Fibroblast of pulmonary artery (primary cell): ENCODE measurements at regions not wholly inside any gene's neighbourhood (a gene's known extent, or its start where the extent isn't known, plus 50 kb on each side); places are given as distances from the start of the nearest gene placed in this dataset.

Experiments
- DNase-seq: peaks from one replicate; pipeline ENCODE4 v3.0.0-alpha.2; 2010; ENCODE audit warnings: low read depth
- H3K4me3 ChIP-seq: replicated peaks from 2 replicates; pipeline ENCODE4 v1.5.1; 2011; ENCODE audit warnings: low read depth, mild to moderate bottlenecking, control low read depth, low read length, moderate library complexity
- TF ChIP-seq, protein P1 (sequence below): IDR thresholded peaks from 2 replicates; pipeline ENCODE4 v1.5.1; 2011; ENCODE audit warnings: mild to moderate bottlenecking, control low read depth, low read length, inconsistent platforms; ENCODE audit errors: missing control alignments

DNA sequence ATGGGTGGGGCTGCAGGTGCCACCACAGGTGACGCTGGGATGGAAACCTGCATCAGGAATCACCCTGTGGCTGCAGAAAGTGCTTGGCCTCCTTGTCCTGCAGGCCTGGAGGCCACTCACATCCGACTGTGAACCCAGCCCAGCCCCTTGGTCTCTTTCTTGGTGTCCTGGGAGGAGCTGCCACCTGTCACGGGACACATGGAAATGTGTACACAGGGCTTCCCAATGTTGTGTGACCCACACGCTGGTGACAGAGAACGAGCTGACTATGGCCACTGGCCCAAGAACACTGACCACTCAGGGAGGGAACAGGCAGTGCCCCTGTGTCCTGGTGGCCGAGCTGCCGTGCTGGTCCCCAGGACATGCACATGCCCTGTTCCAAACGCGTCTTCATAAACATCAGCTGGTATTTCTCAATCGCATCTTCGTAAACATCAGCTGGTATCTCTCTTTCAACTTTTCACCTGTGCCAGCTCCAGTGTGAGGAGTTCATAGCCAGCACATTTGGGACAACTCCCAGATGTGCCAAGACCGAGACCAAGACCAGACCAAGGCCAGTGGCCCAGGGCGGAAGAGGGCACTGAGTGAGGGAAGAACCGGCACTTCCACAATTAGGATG lies 57.9 kb upstream of the INPP5A start:
- DNase-seq = no peak
- no peak overlapping the region for H3K4me3 ChIP-seq
- TF ChIP-seq, protein P1, sequence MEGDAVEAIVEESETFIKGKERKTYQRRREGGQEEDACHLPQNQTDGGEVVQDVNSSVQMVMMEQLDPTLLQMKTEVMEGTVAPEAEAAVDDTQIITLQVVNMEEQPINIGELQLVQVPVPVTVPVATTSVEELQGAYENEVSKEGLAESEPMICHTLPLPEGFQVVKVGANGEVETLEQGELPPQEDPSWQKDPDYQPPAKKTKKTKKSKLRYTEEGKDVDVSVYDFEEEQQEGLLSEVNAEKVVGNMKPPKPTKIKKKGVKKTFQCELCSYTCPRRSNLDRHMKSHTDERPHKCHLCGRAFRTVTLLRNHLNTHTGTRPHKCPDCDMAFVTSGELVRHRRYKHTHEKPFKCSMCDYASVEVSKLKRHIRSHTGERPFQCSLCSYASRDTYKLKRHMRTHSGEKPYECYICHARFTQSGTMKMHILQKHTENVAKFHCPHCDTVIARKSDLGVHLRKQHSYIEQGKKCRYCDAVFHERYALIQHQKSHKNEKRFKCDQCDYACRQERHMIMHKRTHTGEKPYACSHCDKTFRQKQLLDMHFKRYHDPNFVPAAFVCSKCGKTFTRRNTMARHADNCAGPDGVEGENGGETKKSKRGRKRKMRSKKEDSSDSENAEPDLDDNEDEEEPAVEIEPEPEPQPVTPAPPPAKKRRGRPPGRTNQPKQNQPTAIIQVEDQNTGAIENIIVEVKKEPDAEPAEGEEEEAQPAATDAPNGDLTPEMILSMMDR = no peak

DNA sequence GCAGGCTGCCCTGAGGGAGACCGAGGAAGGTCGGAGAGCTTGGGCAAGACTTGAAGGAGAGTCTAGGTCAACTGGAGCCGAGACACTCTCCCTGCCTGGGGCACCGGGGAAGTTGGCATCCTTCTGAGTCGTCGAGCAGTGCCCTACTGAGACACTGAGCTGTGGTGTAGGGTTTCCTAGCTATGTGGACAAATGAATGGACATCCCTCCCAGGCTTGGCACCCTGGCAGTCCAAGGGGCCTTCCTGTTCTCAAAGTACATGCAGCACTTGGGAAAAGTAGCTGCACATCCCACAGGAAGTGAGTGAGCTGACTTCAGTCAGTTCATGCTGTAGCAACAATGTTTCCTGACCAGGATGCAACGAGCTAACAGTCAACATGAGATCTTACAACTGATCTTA lies 57.2 kb upstream of the INPP5A start:
- no peak overlapping the region for H3K4me3 ChIP-seq
- DNase-seq = no peak
- TF ChIP-seq, protein P1 = no peak

DNA sequence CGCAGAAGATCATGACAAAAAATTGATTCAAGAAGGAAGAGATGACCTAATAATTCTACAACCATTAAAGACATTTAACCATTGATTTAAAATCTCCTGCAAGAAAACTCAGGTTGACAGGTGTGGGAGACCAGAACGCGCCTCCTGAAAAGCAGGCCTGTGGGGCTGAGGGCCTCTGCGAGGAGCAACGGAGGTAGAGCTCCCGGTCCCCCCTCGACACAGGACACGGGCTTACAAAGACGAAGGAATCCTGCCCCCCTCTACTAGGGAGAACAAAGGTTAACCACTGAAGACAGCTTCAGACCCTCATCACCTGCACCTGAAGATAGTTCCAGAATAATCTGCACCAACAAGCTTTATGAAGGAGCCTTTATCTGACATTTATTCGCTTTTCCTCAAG lies 55.9 kb upstream of the INPP5A start:
- no peak for DNase-seq
- TF ChIP-seq, protein P1 = no peak
- no peak overlapping the region for H3K4me3 ChIP-seq

DNA sequence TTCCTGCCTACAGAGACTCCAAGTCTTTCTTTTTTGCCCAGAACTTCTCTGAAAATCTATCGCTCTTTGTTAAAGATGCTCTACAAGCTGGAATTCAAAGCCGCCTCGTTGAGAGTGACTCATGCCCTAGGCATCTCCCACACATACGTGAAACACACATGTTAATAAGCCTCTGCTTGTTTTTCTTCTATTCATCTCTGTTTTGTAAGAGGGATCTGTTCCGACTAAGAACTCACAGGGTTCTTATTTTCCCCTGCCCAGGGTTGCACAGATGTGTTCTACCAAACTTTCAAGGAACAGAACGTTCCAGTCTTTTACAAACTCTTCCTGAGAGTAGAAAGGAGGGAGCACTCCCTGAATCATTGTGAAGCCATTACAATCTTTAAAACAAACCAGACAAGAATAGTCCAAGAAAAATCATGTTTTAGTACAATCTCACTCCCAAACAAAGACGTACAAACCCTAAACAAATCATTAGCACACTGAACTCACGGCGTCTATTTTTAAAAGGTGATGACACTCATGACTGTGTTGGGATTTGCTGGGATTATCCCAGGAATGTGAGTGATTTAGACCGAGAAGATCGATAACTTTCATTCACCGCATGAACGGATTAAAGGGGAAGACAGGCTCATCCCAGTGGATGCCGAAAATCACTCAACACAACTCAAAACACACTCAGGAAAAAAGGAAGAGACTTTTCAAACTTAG lies 55.3 kb upstream of the INPP5A start:
- TF ChIP-seq, protein P1 = no peak
- peak; percentile 88 for DNase-seq
- H3K4me3 ChIP-seq = no peak overlapping the region

DNA sequence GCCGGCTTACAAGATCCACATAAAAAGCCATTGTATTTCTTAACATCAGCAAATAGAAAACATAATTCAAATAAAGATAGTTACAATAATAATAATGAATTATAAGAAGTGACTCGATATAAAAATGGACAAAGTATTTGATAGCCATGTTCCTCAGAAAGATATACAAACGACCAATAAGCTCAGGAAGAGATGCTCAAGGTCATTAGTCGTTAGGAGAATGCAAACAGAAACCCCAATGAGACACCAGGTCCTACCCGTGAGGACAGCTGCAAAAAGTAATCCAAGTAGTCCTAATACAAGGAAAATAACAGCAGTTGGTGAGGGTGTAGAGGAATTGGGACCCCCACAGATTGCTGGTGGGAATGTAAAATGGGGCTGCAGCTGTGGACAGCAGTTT lies 54.2 kb upstream of the INPP5A start:
- TF ChIP-seq, protein P1 = no peak
- DNase-seq = no peak
- H3K4me3 ChIP-seq = no peak overlapping the region

DNA sequence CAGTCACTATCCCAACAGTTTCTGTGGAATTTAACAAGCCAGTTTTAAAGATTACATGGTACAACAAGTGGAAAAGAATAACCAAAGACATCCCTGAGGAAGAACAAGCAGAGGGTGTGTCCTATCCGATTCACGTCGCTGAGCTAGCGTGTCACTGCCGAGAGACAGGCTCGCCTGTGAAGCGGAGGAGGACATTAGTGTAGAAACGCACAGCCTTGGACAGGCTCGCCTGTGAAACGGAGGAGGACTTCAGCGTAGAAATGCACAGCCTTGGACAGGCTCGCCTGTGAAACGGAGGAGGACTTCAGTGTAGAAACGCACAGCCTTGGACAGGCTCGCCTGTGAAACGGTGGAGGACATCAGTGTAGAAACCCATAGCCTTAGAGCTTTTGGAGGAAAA lies 52.7 kb upstream of the INPP5A start:
- no peak for DNase-seq
- TF ChIP-seq, protein P1 = no peak
- no peak overlapping the region for H3K4me3 ChIP-seq

DNA sequence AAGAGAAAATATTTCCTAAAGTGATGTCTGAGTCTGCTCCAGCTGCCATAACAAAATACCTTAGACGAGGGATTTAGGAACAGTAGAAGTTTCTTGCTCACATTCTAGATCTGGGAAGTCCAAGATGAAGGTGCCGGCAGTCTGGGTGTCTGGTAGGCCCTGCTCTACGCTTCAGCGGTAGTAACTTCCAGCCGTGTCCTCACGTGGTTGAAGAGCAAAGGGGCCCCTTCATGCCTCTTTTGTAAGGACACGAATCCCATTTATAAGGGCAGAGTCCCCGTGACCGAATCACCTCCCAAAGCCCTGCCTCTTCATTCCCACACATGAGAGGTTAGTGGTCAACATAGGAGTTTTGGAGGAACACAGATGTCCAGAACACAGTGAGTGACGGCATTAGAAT lies 52.2 kb upstream of the INPP5A start:
- H3K4me3 ChIP-seq = no peak overlapping the region
- DNase-seq = no peak
- TF ChIP-seq, protein P1 = no peak
